ENCODE measurements at regions not wholly inside any gene's neighbourhood (a gene's known extent, or its start where the extent isn't known, plus 50 kb on each side); places are given as distances from the start of the nearest gene placed in this dataset.

DNA sequence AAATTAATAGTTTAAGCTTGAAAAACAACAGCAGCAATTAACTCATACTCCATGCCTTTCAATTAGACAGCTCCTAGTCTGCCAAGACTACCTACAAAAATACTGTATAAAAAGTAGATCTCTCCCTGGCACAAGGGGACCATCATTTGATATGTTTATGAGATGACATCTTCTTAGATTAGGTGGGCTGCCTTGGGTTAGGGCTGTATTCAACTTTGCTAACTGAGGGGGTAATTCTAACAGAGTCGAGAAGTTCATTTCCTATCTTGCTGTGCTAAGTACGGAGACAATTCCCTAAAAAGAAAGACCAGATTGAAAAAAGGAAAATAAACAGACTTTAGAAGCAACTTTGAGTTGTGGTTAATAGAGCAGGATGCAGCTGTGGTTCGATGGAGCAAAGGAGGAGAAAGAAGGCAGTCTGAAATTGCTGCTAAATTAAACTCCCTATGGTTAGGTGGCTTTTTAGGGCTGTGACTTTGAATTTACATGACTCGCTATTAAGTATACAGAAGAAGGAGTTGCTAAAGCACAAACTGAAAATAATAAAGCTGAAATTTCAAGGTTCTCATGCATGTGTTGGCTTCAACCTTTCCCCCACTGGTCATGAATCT, 75.4 kb downstream of the CDC7 start:
- DNase-seq, result no peak

DNA sequence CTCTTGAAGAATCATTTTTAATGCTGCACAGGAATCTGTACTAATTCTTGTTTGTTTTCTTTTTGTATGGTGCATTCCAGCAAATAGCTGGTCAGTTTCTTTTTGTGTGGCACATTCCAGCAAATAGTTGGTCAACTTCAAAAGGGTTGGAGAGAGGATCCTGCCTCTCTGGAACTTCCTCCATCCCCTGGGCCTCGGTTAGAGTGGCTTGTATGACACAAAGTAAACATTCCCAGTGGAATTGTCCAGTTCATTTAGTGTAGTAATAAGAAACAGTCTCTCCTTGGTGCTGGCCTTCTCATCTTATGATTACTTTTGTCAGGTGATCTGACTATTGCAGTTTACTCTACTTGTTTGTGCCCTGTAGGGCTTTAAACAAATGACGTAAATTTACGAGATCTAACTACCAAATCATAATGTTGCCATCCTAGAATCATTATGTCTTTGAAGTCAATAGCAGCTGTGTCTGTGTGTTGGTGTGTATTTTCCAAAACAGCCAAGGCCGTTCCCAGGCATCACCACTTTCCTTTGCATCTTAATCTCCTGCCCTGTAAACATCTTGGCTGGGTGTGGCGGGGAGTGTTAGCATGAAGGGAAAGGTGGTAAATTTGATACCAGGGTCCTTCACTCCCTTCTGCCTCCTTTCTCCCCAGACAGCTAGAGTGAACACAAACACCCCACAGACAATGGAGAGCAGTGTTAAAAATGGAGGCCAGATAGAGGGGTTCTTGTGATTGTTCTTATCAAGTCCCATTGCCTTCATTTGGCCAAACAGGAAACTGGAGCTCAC, 77.9 kb downstream of the CDC7 start:
- DNase-seq, result peak; percentile 33

- no peak for DNase-seq
Observed at GRCh38 chr1:91579658-91580228, 79.1 kb downstream of the CDC7 start.

- DNase-seq, result peak; percentile 98
Observed at GRCh38 chr1:91582431-91582921, 81.8 kb downstream of the CDC7 start.

GRCh38 chr1:91583326-91583755, 82.7 kb downstream of the CDC7 start:
- peak; percentile 96 for DNase-seq

DNA sequence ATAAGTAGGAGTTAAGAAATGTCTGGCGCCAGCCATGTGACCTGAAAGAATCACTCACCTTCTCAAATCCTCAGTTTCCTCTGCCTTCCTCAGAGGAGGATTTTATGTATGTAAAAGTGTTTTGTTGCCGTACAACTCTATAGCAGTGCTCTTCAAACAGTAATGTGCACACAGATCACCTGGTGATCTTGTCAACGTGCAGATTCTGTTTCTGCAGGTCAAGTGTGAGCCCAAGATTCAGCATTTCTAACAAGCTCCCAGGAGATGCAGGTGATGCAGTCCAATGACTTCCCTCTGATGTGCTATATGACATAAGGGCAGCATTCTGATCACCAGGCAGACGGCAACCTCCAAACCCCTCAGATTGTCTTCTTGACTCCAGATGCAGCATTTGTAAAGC, 83.7 kb downstream of the CDC7 start:
- no peak for DNase-seq

DNA sequence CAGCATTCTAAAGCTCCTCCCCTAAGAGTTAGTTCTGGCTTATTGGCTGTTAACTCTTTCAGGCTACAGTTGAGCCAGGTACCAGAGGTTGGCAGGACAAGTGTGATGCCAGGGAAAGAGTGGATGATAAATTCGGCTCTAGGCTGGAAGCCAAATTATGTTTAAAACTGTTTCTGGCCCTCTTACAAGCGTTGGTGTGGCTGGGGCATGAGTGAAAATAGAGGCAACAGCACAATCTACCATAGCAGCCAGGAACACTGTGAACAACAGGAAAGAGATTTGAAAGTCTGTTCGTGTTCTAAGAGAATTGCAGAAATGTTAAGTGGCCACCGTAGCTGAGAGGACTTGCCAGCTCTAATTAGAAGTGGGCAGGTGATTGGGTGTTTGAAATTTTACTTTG, 84.2 kb downstream of the CDC7 start:
- DNase-seq, result no peak

- DNase-seq, result no peak
Observed at GRCh38 chr1:91585502-91585901, 84.9 kb downstream of the CDC7 start.

DNA sequence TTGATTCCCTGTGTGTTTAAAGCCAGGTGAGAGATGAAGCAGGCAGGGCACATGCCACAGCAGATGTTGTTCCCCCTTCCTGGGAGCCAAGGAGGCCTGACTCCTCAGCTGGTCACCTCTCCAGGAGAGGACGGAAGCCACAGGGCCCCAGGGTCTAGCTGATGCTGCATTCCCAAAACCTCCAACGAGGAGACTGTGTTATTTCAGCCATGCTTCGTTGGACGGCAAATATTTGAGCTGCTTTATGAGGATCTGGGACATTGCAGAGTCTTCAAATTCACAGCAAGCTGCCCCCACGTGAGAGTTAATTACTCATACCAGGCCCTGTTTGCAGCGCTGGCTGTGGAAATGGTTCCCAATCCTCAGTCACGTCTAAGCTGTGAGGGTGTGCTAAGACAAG, 85.3 kb downstream of the CDC7 start:
- DNase-seq, result no peak

GRCh38 chr1:91589437-91589836, 88.8 kb downstream of the CDC7 start:
- no peak for DNase-seq

GRCh38 chr1:91591175-91591974, 90.7 kb downstream of the CDC7 start:
- no peak for DNase-seq

- DNase-seq, result no peak
Observed at GRCh38 chr1:91592716-91593477, 92.2 kb downstream of the CDC7 start.

GRCh38 chr1:91594383-91595055, 93.9 kb downstream of the CDC7 start:
- no peak for DNase-seq

GRCh38 chr1:91596474-91596873, 95.8 kb downstream of the CDC7 start:
- peak; percentile 41 for DNase-seq

DNA sequence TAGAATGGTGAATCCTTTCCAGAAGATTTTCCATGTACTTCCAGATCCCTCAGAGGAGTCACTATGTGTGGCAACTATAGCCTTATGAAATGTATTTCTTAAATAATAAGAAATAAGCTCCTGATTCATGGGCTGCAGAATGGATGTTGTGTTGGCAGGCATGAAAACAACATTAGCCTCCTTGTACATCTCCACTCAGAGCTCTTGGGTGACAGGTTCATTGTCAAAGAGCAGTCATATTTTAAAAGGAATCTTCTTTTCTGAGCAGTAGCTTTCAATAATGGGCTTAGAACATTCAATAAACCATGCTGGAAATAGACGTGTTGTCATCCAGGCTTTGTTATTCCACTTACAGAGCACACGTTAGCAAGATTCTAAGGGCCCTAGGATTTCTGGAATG, 96.6 kb downstream of the CDC7 start:
- no peak for DNase-seq

GRCh38 chr1:91600431-91601337, 100.0 kb downstream of the CDC7 start:
- DNase-seq, result no peak

GRCh38 chr1:91601554-91602376, 101.1 kb downstream of the CDC7 start:
- no peak for DNase-seq

- no peak for DNase-seq
Observed at GRCh38 chr1:91603409-91603808, 102.8 kb downstream of the CDC7 start.

- DNase-seq, result no peak
Observed at GRCh38 chr1:91604632-91605031, 104.0 kb downstream of the CDC7 start.

- DNase-seq, result no peak
Observed at GRCh38 chr1:91605566-91605965, 104.9 kb downstream of the CDC7 start.

All from EL (cell line).